Body of pancreas (tissue), 4 donors: ENCODE measurements at regions not wholly inside any gene's neighbourhood (a gene's known extent, or its start where the extent isn't known, plus 50 kb on each side); places are given as distances from the start of the nearest gene placed in this dataset.
"Not testable (repeated sequence)": the region's sequence is repeated elsewhere in the genome, so short reads cannot be mapped to it uniquely, and the experiment has no call there.

Experiments used
- CTCF ChIP-seq, 7 experiments: fragments of 450-650 bp in 4 of 7; fragments of 200-600 bp in 3 of 7; sonication (generic) in 3 of 7; IDR thresholded peaks; one replicate each; pipeline ENCODE4 v1.5.1; 2016 to 2019; ENCODE audit warnings: antibody characterized with exemption in 7 of 7
- POLR2A ChIP-seq, 3 donors: fragments of 450-650 bp; IDR thresholded peaks; one replicate each; pipeline ENCODE4 v1.6.1; 2016; ENCODE audit warnings: antibody characterized with exemption in 3 of 3, mild to moderate bottlenecking in 2 of 3

DNA sequence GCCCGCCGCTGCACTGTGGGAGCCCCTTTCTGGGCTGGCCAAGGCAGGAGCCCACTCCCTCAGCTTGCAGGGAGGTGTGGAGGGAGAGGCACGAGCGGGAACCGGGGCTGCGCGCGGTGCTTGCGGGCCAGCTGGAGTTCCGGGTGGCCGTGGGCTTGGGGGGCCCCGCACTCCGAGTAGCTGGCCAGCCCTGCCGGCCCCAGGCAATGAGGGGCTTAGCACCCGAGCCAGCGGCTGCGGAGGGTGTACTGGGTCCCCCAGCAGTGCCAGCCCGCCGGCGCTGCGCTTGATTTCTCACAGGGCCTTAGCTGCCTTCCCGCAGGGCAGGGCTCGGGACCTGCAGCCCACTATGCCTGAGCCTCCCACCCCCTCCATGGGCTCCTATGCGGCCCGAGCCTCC lies 140.6 kb upstream of the KRAS start:
- not testable (repeated sequence) for TF ChIP-seq CTCF, POLR2A (IDR thresholded peaks at IDR 0.05)
